ENCODE measurements at regions not wholly inside any gene's neighbourhood (a gene's known extent, or its start where the extent isn't known, plus 50 kb on each side); places are given as distances from the start of the nearest gene placed in this dataset.

DNA sequence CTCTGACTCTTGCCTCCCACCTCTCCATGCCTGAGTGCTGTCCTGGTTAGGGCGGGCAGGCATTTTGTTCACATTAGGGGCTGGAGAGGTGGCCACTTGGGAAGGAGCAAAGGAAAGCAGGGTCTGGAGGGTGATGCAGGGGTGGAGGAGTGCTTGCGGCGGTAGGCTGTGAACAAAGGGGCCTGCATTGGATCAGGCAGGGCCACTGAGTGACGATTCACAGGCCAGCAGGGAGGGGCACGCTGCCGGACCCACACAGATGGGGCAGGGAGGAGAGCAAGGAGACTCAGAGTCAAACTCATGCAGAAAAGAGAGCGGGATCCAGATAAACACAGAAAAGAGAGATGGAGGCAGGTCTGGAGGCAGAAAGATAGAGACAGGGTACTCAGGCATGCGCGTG, 58.4 kb upstream of the TBX3 start:
- no peak for DNase-seq

DNA sequence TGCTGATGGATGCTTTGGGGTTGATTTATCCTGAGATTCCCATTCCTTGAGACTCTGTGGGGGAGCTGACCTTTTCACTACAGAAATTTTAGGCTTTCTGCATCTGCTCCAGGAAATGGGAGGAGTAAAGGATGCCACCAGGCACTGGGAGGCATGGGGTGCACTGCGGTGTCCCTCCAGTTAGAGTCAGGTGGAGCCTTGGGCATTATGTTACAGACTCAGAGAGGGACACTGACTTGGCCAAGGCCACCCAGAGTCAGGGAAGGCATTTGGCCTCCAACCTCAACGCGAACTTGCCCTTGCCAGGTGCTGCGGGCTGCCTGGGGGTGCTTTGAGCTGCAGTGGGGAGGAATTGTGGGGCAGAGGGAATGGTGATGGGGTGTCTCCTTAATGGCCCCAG, 58.0 kb upstream of the TBX3 start:
- no peak for DNase-seq

DNA sequence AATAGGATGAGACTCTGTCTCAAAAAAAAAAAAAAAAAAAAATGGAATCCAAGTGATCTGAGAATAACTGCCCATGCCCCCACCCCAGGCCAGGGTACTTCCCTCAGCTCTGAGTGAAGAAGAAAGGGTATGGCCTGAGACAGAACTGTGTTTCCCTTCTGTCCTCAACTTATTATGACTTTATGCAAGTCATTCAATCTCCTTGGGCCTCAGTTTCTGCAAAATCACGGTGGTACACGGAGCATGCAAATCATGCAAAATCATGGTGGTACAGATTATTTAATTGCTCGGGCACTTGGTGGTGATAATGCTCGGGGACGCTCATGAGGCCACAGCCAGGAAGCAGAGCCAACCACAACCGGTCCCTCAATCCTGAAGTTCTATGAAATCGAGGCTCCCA, 56.5 kb upstream of the TBX3 start:
- no peak for DNase-seq

DNA sequence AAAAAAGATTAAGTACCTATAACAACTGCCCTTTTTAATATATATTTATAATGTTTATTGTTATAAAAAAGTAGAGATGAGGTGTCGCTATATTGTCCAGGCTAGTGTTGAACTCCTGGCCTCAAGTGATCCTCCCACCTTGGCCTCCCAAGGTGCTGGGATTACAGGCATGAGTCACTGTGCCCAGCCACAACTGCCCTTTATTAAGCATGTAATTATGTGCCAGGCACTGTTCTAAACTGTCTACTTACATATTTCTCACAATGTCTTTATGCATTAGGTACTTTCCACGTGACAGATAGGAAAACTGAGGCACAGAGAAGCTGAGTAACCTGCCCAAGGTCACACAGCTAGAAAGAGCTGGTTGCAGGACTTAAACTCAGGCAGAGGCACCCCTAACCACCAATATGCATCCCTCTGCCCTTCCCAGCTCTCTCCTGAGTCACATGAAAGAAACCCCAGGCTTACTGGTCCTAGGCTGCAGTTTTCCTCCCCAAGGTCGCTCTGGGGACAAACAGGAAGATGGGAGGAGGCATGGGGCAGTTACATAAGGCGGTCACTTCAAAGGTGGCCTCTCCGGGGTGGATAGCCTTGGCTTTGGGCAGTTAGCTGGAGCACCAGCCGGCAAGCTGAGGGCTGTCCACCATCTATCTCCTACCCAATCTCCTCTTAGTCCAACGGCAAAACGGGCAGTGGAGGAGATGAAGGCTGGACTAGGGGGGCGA, 54.6 kb upstream of the TBX3 start:
- no peak for DNase-seq

DNA sequence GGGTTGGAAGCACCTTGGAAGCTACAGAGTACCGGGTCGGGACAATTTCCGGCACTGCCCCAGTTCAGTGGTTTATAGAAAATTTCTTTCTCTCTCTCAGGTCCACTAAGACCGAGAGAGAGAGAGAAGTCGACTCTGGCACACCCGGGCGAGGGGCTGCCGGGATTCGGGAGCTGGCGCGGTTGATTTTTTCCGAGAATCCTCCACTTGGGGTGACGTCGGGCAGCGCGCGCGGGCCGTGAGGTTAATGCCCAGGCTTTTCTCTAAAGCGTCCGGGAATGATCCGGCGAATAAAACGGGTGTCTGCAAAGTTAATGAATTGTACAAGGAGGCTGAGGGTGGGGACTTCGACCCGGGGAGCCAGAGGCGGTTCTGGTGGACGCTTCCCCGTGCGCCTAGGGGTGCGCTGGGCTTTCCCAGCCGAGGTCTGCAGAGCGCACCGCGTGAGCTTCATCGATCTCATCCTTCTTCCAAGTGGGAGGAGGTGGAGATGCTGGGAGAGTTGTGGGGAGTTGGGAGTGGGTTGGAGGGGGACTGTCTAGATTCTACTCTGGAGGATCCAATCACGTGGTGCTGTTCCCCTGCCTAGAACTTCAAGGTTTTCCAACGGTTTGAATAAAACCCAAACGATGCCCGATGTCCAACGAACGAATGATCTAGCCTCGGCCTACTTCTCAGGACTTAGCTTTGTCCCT, 51.9 kb upstream of the TBX3 start:
- DNase-seq, result no peak

GRCh38 chr12:114735011-114735410, 51.0 kb upstream of the TBX3 start:
- DNase-seq, result no peak

DNA sequence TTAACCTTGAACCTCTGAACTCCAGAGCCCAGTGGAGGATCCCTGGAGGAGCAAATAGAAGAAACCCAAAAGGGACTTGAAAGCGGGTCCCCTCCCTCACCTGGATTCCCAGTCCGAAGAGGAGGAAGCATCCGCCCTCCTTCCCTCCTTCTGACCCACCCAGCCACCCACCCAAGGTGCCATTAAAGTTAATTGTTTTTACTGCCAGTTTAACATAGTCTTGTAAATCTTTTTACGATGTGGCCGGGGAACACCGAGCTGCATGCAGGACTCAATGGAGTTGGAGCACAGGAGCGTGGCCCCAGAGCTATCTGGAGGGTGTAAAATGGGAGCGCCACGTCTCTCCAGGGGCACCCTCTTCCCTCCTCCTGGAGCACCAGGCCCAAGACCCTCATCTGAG, 49.9 kb upstream of the TBX3 start:
- DNase-seq, result no peak
